HepG2 (cell line): ENCODE measurements at regions not wholly inside any gene's neighbourhood (a gene's known extent, or its start where the extent isn't known, plus 50 kb on each side); places are given as distances from the start of the nearest gene placed in this dataset.

Experiments
- CTCF ChIP-seq: sonication (generic); formaldehyde crosslinking; IDR thresholded peaks from 2 replicates; pipeline ENCODE4 v1.5.0; 2020; ENCODE audit warnings: mild to moderate bottlenecking, missing genetic modification reagents, moderate library complexity
- HNRNPL ChIP-seq: fragments of 200-400 bp; formaldehyde crosslinking; IDR thresholded peaks from 2 replicates; pipeline ENCODE4 v1.6.1; 2017; ENCODE audit warnings: mild to moderate bottlenecking, low read depth, low read length
- ISX ChIP-seq: sonication (generic); formaldehyde crosslinking; conservative IDR thresholded peaks from 2 replicates; pipeline ENCODE4 v1.5.0; 2020; ENCODE audit warnings: missing genetic modification reagents
- ZNF816 ChIP-seq: sonication (generic); formaldehyde crosslinking; IDR thresholded peaks from 2 replicates; pipeline ENCODE4 v1.8.0; 2022; ENCODE audit warnings: missing genetic modification reagents, mild to moderate bottlenecking, borderline replicate concordance

- TF ChIP-seq HNRNPL, result no peak
- TF ChIP-seq CTCF, result no peak
- no peak for TF ChIP-seq ISX (CRISPR knock-in tag)
- no peak for TF ChIP-seq ZNF816
Observed at GRCh38 chr14:81679226-81679625, 145.6 kb upstream of the SEL1L start.
